ENCODE measurements at regions not wholly inside any gene's neighbourhood (a gene's known extent, or its start where the extent isn't known, plus 50 kb on each side); places are given as distances from the start of the nearest gene placed in this dataset.
"Not testable (repeated sequence)": the region's sequence is repeated elsewhere in the genome, so short reads cannot be mapped to it uniquely, and the experiment has no call there.

GRCh38 chr13:65787082-65787481 is 1443.1 kb downstream of the PCDH9 start:
- DNase-seq, result no peak

- DNase-seq, result no peak
These were observed 1445.9 kb downstream of the PCDH9 start for GRCh38 chr13:65784088-65784816.

DNA sequence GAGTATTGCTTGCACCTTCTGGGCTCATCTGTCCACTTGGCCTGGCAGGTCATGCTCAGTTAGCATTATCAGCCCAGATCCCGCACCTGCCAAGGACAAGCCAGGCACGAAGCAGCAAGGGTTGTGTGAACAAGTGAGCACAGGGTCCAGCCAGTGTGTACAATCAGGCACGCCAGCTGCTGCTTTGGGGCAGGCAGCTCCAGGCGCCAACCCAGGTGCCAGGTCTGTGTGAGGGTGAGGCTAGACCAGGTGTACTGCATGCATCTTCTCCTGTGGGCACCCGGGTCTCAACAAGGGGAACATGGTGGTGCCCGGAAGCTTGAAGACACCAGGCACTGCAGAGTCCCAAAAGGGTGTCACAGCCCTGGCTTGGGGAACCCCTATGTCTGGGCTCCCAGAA is 1446.8 kb downstream of the PCDH9 start:
- DNase-seq, result no peak

DNA sequence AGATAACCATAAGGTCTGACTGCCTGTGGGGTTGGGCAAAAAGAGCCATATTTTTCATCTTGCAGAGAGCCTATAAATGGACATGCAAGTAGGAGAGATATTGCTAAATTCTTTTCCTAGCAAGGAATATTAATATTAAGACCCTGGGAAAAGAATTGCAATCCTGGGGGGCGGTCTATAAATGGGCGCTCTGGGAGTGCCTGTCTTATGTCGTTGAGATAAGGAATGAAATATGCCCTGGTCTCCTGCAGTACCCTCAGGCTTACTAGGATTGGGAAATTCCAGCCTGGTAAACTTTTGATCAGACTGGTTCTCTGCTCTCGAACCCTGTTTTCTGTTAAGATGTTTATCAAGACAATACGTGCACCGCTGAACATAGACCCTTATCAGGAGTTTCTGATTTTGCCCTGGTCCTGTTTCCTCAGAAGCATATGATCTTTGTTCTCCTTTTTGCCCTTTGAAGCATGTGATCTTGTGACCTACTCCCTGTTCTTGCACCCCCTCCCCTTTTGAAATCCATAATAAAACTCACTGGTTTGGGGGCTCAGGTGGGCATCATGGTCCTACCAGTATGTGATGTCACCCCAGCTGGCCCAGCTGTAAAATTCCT is 1458.3 kb downstream of the PCDH9 start:
- DNase-seq, result not testable (repeated sequence)

DNA sequence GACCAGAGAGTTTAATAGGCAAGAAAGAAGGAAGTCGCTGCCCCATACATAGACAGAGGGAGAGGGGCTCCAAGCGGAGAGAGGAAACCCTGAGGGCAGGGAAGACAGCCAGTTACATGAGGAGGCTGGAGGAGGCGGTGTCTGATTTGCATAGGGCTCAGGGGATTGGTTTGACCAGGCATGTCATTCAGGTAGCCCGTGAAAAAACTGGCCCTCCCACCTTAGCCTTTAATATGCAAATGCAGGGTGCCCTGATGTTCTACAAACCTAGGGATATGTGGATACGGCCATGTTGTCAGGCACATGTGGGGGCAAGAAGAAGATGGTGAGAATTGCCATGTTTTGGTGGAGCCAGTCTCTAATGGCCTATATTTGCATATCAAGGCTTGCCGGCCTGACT is 1461.6 kb downstream of the PCDH9 start:
- no peak for DNase-seq

- no peak for DNase-seq
These were observed 1466.3 kb downstream of the PCDH9 start for GRCh38 chr13:65763811-65764210.

DNA sequence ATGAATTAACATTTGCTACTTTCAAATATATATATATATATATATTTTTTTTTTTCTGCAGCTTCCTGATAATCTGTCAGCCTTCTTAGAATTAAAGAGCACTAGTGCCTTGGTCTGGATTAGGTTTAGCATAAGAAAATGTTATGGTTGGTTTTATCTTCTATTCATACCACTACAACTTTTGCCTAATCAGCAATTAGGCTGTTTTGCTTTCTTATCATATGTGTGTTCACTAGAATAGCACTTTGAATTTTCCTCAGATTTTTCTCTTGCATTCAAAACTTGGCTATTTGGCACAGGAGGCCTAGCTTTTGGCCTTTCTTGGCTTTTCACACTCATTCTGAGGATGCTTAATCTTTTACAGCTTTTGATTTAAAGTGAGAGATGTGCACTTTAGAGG is 1468.1 kb downstream of the PCDH9 start:
- no peak for DNase-seq

DNA sequence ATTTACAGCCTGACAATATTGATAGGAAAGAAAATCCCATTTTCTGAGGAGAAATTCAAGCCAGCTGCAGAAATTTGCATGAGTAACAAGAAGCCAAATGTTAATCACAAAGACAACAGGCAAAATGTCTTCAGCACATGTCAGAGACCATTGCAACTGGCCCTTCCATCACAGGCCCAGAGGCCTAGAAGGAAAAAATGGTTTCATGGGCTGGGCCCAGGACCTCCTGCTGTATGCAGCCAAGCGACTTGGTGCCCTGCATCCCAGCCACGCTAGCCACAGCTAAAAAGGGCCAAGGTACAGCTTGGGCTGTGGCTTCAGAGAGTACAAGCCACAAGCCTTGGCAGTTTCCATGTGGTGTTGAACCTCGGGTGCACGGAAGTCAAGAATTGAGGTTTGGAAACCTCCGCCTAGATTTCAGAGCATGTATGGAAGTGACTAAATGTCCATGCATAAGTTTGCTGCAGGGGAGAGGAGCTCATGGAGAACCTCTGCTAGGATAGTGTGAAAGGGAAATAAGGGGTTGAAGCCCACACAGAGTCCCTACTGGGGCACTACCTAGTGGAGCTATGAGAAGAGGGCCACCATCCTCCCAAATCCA is 1474.0 kb downstream of the PCDH9 start:
- no peak for DNase-seq

DNA sequence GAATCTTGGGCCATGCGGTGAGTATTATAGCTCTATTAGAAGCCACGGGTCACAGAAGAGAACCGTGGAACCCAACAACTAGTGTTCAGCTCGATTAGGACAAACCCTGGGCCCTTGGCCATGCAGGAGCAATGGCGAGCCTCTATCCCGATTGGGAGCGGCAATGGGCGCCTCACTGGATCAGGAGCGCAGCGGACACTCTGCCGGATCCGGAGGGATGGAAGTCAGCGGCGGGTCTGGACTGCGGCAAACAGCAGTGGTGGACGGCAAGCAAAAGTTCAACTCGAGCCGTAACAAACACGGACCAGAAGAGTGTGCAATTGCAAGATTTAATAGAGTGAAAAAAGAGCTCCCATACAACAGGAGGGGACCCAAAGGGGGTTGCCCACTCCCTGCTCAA is 1481.9 kb downstream of the PCDH9 start:
- no peak for DNase-seq

DNA sequence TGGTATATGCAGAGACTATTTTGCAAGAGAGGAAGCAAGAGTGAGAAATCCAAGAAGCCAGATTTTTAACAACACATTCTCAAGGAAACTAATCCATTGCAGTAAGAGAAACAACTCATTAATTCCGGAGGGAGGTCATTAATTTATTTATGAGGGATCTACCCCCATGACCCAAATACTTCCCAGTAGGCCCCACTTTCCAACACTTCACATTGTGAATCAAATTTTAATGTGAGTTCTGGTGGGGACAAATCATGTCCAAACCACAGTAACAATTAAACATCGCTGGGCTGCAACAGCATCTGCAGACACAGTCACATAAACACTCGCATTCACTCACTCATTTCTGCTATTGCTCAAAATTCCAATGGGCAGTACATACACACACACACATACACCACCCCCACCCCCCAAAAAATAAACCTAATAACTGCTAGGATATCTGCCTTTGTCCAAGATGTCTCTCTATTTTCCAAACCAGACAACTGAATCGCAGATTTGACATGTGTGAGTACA is 1483.7 kb downstream of the PCDH9 start:
- DNase-seq, result no peak

DNA sequence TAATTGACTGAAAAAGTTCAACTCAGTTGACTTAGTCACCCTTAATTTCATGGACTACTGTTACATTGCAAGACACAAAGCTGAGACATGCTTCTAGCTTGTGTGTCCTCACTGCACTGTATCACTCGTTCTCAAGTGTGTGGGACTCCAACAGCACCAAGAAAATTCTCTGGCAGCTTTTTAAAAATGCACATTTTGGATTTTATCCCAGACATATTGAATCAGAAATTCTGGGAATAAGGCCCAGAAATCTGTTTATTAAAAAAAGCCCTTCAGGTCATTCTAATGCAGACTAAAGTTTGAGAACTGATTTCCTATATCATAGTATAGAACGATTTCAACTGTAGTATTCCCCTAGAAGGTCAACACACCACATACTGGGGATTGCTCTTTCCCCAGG is 1485.3 kb downstream of the PCDH9 start:
- no peak for DNase-seq

DNA sequence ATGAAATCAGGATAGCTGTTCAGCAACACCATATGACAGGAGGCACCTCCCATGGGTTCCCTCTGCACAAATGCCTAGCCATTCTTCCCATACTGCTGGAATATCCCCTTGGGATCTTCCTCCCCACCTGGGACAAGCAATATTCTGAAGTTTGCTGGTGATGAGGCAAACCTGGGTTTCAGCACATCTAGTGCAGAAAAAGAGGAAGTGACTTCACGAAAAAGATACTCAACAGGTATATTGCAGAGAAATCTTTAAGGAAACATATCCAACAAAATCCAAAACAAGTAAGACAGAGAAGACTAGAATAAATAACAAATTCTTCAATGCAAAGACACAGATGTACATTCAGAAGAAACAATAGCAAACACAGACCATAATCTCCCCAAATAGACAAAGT is 1497.0 kb downstream of the PCDH9 start:
- DNase-seq, result no peak

DNA sequence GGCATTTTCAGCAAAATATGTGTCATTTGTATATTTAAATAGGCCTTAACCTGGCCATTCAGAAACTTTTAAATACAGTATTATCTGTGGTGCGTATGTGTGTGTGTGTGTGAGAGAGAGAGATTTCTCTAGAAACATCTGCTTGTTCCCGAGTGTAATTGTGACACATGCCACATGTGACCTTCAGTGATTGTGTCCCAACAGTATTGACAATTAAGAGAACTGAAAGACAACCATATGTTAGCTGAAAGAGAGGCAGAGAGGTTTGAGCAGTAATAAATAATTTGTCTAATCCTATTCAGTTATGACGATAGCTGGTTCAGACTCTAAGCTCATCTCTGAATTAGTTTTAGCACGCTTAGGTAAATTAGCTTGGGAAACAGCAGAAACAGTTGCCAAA is 1503.1 kb downstream of the PCDH9 start:
- no peak for DNase-seq

DNA sequence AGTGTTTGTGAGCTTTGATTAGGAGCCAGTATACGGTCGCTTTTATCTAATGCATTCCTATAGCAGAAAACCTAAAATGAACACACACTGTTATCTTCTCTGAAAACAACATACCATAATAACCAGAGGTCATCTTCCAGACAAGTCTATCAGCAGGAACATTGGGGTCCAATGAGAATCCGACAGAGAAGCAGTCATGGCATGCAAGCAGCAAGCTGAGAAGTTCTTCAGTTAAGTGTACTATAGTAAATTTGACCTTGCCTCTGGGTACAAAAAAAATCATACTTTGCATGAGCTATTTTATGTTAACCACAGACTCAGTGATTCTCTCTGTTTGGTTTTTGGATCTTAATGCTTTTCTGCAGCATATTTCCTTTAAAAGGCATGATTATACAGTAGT is 1505.1 kb downstream of the PCDH9 start:
- no peak for DNase-seq

DNA sequence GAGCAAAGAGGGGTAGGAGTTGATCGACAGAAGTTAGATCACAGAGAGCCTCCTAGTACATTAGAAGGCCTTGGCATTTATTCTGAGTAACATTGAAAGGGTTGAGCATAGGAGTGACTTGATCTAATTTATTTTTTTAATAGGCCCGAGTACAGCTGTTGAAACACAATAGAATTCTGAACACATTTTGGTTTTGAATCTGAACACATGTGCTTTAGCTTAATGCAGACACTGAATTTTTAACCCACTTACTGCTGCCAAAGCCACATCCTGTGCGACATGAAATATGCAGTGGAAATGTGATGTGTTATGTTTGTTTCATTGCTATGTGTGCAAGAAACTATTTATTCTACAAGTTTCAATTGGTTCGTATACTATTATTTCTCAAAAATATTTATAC is 1505.9 kb downstream of the PCDH9 start:
- no peak for DNase-seq

DNA sequence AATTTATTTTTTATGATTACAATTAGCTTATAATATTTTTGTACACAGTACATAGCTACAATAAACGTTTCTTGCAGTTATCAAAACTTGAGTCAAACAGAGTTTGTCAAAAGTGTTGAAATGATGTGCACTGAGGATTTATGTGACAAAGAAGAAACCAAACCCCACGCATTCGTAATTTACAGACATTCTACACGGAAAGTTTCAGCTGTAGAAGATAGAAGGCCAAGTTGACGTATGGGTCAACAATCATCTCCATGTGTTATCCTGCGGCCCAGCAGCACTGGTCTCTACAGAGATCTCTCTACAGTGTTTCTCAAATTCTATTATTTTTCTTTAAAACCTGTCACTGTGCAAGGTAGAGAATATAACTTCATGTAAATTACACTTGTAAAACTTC is 1507.6 kb downstream of the PCDH9 start:
- no peak for DNase-seq

- DNase-seq, result no peak
These were observed 1510.3 kb downstream of the PCDH9 start for GRCh38 chr13:65719831-65720230.

DNA sequence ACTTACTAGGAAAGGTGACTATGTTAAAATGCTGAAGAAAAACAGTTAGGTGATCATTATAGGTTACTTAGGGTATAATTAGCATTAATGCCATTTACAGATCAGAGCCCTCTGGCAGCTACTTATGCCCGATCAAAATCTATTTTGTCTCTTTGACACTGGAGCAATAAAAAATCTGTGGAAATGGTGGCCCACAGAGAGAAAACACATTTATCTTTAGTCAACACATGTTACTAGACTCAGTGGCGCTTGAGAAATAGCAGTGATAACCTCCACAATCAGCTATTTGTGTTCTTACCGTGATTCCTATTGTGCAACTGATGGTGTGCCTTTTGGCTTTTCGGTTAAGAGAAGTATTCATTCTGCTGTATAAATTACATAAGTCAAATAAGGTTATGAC is 1519.6 kb downstream of the PCDH9 start:
- DNase-seq, result no peak

- DNase-seq, result no peak
These were observed 1532.3 kb downstream of the PCDH9 start for GRCh38 chr13:65697843-65698242.

GRCh38 chr13:65679240-65679639 is 1550.9 kb downstream of the PCDH9 start:
- no peak for DNase-seq

GRCh38 chr13:65677906-65678305 is 1552.2 kb downstream of the PCDH9 start:
- no peak for DNase-seq

- not testable (repeated sequence) for DNase-seq
These were observed 1554.8 kb downstream of the PCDH9 start for GRCh38 chr13:65675383-65675782.

DNA sequence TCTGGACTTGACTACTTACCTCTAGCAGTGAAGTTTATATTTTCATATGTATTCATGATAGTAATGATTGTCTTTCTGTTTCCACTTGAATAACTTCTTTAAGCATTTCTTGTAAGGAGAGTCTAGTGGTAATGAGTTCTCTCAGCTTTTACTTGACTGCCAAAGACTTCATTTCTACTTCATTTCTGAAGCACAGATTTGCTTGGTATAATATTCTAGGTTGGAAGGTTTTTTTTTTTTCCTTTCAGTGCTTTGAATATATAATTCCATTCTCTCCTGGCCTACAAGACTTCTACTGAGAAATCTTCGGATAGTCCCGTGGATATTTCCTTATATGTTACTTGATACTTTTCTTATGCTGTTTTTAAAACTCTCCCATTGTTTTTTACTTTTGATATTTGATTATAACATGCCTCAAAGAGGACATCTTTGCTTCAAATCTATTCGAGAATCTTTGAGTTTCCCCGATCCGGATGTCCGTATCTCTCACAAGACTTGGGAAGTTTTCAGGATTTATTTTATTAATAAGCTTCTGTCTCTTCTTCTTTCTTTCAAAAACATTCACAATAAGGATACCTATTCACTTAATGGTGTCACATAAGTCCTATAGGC is 1560.0 kb downstream of the PCDH9 start:
- no peak for DNase-seq

GRCh38 chr13:65660731-65661130 is 1569.4 kb downstream of the PCDH9 start:
- DNase-seq, result no peak

Measured in bone marrow (tissue), 2 donors.